ENCODE measurements at regions not wholly inside any gene's neighbourhood (a gene's known extent, or its start where the extent isn't known, plus 50 kb on each side); places are given as distances from the start of the nearest gene placed in this dataset.

GRCh38 chr1:201737352-201738060, 91.5 kb upstream of the IPO9 start:
- no peaks in the 10 kb centered on the region; the same call in 1 of the 2 replicates for H3K79me2 ChIP-seq (ENCODE audit: insufficient read depth, low read length)
- no peaks in the 10 kb centered on the region for H3K9me3 ChIP-seq (ENCODE audit: control insufficient read depth in 1 of 2, insufficient read depth in 1 of 2, low read depth in 1 of 2, low read length in 2 of 2)
- CTCF ChIA-PET: interaction anchor here (1.3 kb wide), 1 partner anchor 55 kb away, joined by 3 read pairs; no protein-coding TSS in a partner anchor
- no peak overlapping the region for H3K27ac ChIP-seq (ENCODE audit: low read depth, low read length)
- intact Hi-C loops (cut with micrococcal nuclease): loop anchor here (2.0 kb wide), 1 partner anchor 25 kb away; no protein-coding TSS in a partner anchor
- no peak overlapping the region for H3K9ac ChIP-seq (ENCODE audit: low read length)
- H4K20me1 ChIP-seq (ENCODE audit: insufficient read depth): no peaks in the 10 kb centered on the region
- H3K27me3 ChIP-seq (ENCODE audit: insufficient read depth, low read length): no peaks in the 10 kb centered on the region
- RAD21 ChIA-PET (ENCODE audit: low non-redundant PET in 1 of 2, low total read pairs in 2 of 2, uncharacterized antibody in 2 of 2, unreplicated experiment in 2 of 2): no interaction called here
- H3K4me2 ChIP-seq (ENCODE audit: low read length): no peak overlapping the region
- no peaks in the 10 kb centered on the region for H3K36me3 ChIP-seq (ENCODE audit: control insufficient read depth in 1 of 2, insufficient read depth in 2 of 2, low read length in 2 of 2)
- POLR2A ChIA-PET: no interaction called here
- no peak for TF ChIP-seq POLR2AphosphoS5 (IDR thresholded peaks at IDR 0.05; ENCODE audit: low read depth, low read length)
- TF ChIP-seq ZFX (IDR thresholded peaks at IDR 0.05): no peak
- no peak for TF ChIP-seq ELF1 (IDR thresholded peaks at IDR 0.05; ENCODE audit: borderline replicate concordance, low read depth)
- TF ChIP-seq SP1 (IDR thresholded peaks at IDR 0.05; ENCODE audit: low read depth): no peak
- no peak for TF ChIP-seq ZBTB33 (IDR thresholded peaks at IDR 0.05; ENCODE audit: extremely low read depth, insufficient replicate concordance, low read length)
- TF ChIP-seq EZH2 (IDR thresholded peaks at IDR 0.05): no peak
- no peak for TF ChIP-seq MAX (IDR thresholded peaks at IDR 0.05)
- TF ChIP-seq CBX3 (IDR thresholded peaks at IDR 0.05; ENCODE audit: low read depth): no peak
- TF ChIP-seq JUND (IDR thresholded peaks at IDR 0.05): no peak
- TF ChIP-seq CTCF (IDR thresholded peaks at IDR 0.05 in 2 of 3, conservative IDR thresholded peaks at IDR 0.05 in 1 of 3; ENCODE audit: borderline replicate concordance in 1 of 3, insufficient read depth in 1 of 3, low read depth in 2 of 3, low read length in 2 of 3): no peak
- TF ChIP-seq ATF3 (IDR thresholded peaks at IDR 0.05): no peak
- no peak for TF ChIP-seq RAD21 (IDR thresholded peaks at IDR 0.05; ENCODE audit: low read depth)
- ATAC-seq (no peak), DNase-seq (ENCODE audit: low read depth, low spot score) (no peak)
- no TSS peak for BruUV-seq (replicated peaks)
- no peak overlapping the region for H3K4me3 ChIP-seq (replicated peaks in 1 of 2; ENCODE audit: low read depth in 1 of 2, low read length in 2 of 2)
- no peaks in the 10 kb centered on the region for H3K9me2 ChIP-seq (ENCODE audit: insufficient read depth)
- no peak overlapping the region for H2AFZ ChIP-seq (ENCODE audit: low read depth, low read length, poor library complexity, severe bottlenecking)
- H3K4me1 ChIP-seq (ENCODE audit: control insufficient read depth in 1 of 2, insufficient read depth in 2 of 2, low read length in 2 of 2): peaks cover 19 to 48% of the 10 kb centered on the region in 2 experiments; a peak in 3 of 4 replicates
